ENCODE measurements at regions not wholly inside any gene's neighbourhood (a gene's known extent, or its start where the extent isn't known, plus 50 kb on each side); places are given as distances from the start of the nearest gene placed in this dataset.

DNA sequence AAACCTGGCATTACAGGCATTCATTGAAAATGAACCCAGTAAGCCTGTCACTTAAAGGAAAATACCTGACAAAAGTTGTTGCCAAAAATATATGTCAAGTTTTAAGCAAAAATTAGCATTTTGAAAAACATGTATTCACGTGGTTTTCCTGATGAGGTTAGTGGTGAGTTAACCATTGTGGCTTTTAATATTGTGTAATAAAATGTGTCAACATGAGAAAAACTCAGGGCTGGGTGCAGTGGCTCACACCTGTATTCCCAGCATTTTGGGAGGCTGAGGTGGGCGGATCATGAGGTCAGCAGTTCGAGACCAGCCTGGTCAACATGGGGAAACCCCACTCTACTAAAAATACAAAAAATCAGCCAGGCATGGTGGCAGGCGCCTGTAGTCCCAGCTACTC is 731.4 kb downstream of the KCNT2 start:
- Histone ChIP-seq H3K9ac (ENCODE audit: insufficient read depth in 1 of 2, low read length in 2 of 2) (no peak overlapping the region), H3K36me3 (ENCODE audit: control insufficient read depth in 4 of 4, insufficient read depth in 4 of 4, low read length in 4 of 4) (no peaks in the 10 kb centered on the region), H3K4me1 (ENCODE audit: control insufficient read depth in 5 of 5, insufficient read depth in 5 of 5, low read length in 5 of 5) (no peaks in the 10 kb centered on the region), H3K27me3 (ENCODE audit: control insufficient read depth in 3 of 3, insufficient read depth in 3 of 3, low read length in 2 of 3) (no peaks in the 10 kb centered on the region), H3K9me3 (ENCODE audit: control insufficient read depth in 4 of 4, insufficient read depth in 3 of 4, low read length in 3 of 4) (no peaks in the 10 kb centered on the region), H3K4me3 (no peak overlapping the region), H3K27ac (ENCODE audit: low read depth in 1 of 2, low read length in 1 of 2) (no peak overlapping the region)
- no peak for ATAC-seq (ENCODE audit: insufficient read depth, low FRiP score)
- 68 to 76% methylated on average over 4 of the region's 4 CpGs for WGBS, 2 donors
- DNase-seq, result no peak
- TF ChIP-seq, protein P1, sequence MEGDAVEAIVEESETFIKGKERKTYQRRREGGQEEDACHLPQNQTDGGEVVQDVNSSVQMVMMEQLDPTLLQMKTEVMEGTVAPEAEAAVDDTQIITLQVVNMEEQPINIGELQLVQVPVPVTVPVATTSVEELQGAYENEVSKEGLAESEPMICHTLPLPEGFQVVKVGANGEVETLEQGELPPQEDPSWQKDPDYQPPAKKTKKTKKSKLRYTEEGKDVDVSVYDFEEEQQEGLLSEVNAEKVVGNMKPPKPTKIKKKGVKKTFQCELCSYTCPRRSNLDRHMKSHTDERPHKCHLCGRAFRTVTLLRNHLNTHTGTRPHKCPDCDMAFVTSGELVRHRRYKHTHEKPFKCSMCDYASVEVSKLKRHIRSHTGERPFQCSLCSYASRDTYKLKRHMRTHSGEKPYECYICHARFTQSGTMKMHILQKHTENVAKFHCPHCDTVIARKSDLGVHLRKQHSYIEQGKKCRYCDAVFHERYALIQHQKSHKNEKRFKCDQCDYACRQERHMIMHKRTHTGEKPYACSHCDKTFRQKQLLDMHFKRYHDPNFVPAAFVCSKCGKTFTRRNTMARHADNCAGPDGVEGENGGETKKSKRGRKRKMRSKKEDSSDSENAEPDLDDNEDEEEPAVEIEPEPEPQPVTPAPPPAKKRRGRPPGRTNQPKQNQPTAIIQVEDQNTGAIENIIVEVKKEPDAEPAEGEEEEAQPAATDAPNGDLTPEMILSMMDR (IDR thresholded peaks at IDR 0.05; ENCODE audit: control extremely low read depth, extremely low read depth), result no peak

DNA sequence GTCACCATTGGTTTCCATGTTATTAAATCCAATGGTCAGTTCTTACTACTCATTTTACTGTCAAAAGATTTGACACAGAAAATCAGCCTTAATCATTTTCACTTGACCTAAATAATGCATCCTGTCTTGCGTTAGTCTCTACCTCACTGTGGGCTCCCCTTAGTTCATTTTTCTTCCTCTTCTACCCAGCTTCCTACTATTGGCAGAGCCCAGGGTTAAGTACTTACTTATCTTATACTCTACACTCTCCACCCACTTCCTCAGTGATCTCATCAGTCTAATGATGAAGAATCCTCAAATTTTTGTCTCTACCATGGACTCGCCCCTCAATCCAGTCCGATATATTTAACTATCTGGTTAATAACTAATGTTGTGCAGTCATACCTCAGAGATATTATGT is 735.9 kb downstream of the KCNT2 start:
- 71 to 72% methylated on average over 3 of the region's 3 CpGs for WGBS, 2 donors
- no peaks in the 10 kb centered on the region for H3K9me3 ChIP-seq (ENCODE audit: control insufficient read depth in 4 of 4, insufficient read depth in 3 of 4, low read length in 3 of 4)
- no peak overlapping the region for H3K9ac ChIP-seq (ENCODE audit: insufficient read depth in 1 of 2, low read length in 2 of 2)
- no peak overlapping the region for H3K4me3 ChIP-seq
- no peaks in the 10 kb centered on the region for H3K4me1 ChIP-seq (ENCODE audit: control insufficient read depth in 5 of 5, insufficient read depth in 5 of 5, low read length in 5 of 5)
- no peaks in the 10 kb centered on the region for H3K27me3 ChIP-seq (ENCODE audit: control insufficient read depth in 3 of 3, insufficient read depth in 3 of 3, low read length in 2 of 3)
- H3K27ac ChIP-seq (ENCODE audit: low read depth in 1 of 2, low read length in 1 of 2), result no peak overlapping the region
- H3K36me3 ChIP-seq (ENCODE audit: control insufficient read depth in 4 of 4, insufficient read depth in 4 of 4, low read length in 4 of 4), result no peaks in the 10 kb centered on the region
- ATAC-seq (ENCODE audit: insufficient read depth, low FRiP score) (no peak), DNase-seq (no peak)
- TF ChIP-seq, protein P1 (IDR thresholded peaks at IDR 0.05; ENCODE audit: control extremely low read depth, extremely low read depth), result no peak

DNA sequence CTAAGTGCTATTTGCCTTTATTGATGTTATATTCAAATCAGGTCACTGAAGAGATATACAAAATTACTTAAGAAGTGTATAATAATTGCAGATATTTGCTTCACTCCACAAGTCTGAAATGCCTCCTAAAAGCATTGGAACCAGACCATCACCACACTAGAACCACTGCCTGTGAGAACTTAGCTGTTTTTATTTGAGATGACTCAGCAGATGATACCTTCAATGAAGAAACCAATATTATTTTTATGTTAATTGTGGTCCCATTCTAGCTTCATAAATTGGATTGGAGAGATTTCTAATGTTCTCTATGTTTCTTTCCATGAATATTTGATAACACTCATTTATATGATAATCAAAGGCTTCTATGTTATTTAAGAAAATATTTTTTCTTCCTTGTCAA is 740.6 kb downstream of the KCNT2 start:
- H3K9ac ChIP-seq (ENCODE audit: insufficient read depth in 1 of 2, low read length in 2 of 2), result no peak overlapping the region
- H3K27me3 ChIP-seq (ENCODE audit: control insufficient read depth in 3 of 3, insufficient read depth in 3 of 3, low read length in 2 of 3), result no peaks in the 10 kb centered on the region
- H3K4me3 ChIP-seq, result no peak overlapping the region
- no peaks in the 10 kb centered on the region for H3K9me3 ChIP-seq (ENCODE audit: control insufficient read depth in 4 of 4, insufficient read depth in 3 of 4, low read length in 3 of 4)
- DNase-seq, result no peak
- TF ChIP-seq, protein P1 (IDR thresholded peaks at IDR 0.05; ENCODE audit: control extremely low read depth, extremely low read depth), result no peak
- peaks cover 0 to 3% (median 0%) of the 10 kb centered on the region in 5 donors for H3K4me1 ChIP-seq (ENCODE audit: control insufficient read depth in 5 of 5, insufficient read depth in 5 of 5, low read length in 5 of 5)
- ATAC-seq (ENCODE audit: insufficient read depth, low FRiP score), result no peak
- H3K27ac ChIP-seq (ENCODE audit: low read depth in 1 of 2, low read length in 1 of 2), result no peak overlapping the region
- no peaks in the 10 kb centered on the region for H3K36me3 ChIP-seq (ENCODE audit: control insufficient read depth in 4 of 4, insufficient read depth in 4 of 4, low read length in 4 of 4)

DNA sequence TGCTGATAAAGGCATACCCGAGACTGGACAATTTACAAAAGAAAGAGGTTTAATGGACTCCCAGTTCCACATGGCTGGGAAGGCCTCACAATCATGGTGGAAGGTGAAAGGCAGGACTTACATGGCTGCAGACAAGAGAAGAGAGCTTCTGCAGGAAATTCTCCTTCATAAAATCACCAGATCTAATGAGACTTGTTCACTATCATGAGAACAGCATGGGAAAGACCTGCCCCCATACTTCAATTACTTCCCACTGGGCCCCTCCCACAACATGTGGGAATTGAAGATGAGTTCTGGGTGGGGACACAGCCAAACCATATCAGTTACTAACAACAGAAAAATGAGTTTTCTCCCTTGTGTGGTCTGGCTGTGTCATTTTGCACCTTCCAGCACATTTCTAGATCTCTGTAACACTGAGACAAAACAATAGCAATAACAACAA is 741.4 kb downstream of the KCNT2 start:
- peaks cover 0 to 3% (median 0%) of the 10 kb centered on the region in 5 donors for H3K4me1 ChIP-seq (ENCODE audit: control insufficient read depth in 5 of 5, insufficient read depth in 5 of 5, low read length in 5 of 5)
- ATAC-seq (ENCODE audit: insufficient read depth, low FRiP score), result no peak
- DNase-seq, result no peak
- no peaks in the 10 kb centered on the region for H3K36me3 ChIP-seq (ENCODE audit: control insufficient read depth in 4 of 4, insufficient read depth in 4 of 4, low read length in 4 of 4)
- H3K9ac ChIP-seq (ENCODE audit: insufficient read depth in 1 of 2, low read length in 2 of 2), result no peak overlapping the region
- TF ChIP-seq, protein P1 (IDR thresholded peaks at IDR 0.05; ENCODE audit: control extremely low read depth, extremely low read depth), result no peak
- 75 to 88% methylated on average over 1 of the region's 1 CpG for WGBS, 2 donors
- H3K4me3 ChIP-seq, result no peak overlapping the region
- no peaks in the 10 kb centered on the region for H3K27me3 ChIP-seq (ENCODE audit: control insufficient read depth in 3 of 3, insufficient read depth in 3 of 3, low read length in 2 of 3)
- H3K27ac ChIP-seq (ENCODE audit: low read depth in 1 of 2, low read length in 1 of 2), result no peak overlapping the region
- H3K9me3 ChIP-seq (ENCODE audit: control insufficient read depth in 4 of 4, insufficient read depth in 3 of 4, low read length in 3 of 4), result no peaks in the 10 kb centered on the region

Data from lung (tissue), 11 donors.